ENCODE measurements at regions not wholly inside any gene's neighbourhood (a gene's known extent, or its start where the extent isn't known, plus 50 kb on each side); places are given as distances from the start of the nearest gene placed in this dataset.

GRCh38 chr4:104964410-104965175, 182.1 kb upstream of the TET2 start:
- DNase-seq (ENCODE audit: low spot score): no peak

DNA sequence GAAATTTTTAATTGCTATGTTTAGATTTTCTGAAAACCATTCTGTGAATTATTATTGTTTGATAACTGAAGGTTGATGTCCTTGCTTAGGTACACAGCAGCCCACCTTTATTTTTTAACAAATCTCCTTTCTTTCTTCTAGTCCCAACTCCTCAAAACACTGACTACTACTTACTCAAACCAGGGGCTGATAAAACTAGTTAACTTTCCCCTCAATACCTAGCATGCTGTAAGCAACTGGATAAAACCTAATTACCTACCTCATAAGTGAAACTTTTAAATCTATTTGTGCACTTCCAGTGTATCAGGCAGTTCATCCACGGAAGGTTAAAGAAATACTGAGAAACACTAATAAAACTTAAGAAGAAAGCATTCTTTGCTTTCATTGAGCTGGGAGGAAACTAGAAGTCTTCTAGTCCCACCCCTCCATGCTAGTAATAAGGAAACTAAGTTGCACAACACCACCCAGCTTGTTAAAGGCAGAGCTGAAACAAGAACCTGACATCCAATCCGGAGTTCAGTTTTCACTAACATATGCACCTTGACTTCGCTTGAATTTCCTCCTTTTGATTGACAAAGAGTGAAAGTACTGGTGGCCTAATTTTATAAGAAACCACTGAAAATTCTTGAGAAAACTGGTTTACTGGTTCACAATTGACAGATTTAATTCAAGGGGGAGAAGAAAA, 180.2 kb upstream of the TET2 start:
- DNase-seq (ENCODE audit: low spot score): no peak

DNA sequence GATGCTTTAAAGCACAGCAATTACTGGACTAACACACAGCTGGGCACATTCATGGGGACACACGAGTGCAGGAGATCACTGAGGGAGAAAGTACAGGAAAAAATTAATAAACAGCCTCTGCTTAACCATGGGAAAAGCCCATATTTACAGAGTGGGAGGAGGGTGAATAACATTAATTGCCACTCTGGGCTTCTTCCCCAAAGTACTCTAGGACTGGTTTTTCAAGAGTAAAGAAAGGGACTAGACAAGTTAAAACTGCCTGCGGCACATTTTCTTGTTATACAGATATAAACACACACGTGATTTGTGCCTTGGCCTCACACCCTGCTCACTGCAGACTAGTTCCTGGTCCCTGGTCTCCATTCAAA, 179.7 kb upstream of the TET2 start:
- DNase-seq (ENCODE audit: low spot score): no peak

DNA sequence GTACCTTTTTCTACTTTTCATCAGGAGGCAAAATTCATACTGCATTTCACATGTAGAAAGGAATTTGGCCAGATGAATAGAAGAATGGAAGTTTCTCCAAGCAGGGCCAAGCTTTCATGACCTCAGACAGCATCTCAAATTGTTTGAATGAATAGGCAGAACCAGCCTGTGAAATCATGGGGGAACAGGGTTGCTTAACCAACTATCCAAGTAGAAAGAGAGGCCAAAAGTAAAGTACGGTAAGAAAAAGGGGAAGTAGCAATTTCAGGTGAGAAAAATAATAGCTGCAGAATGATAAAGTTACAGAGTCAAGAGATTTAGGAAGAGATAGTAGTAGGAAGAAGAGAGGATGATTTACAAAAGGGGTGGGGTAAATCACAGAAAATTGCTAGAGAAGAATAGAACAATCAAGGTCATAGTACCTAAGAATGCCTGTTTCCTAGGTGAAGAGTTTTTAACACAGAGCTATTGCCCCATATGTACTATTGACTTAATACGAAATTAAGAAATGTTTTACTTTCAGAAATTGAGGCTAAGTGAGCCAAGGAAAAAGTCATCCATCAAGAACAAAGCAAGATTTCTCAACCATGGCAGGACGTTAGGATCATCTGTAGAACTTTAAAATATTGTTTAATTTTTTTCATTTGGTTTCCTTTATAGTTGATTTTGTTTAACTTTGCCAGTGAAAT, 177.1 kb upstream of the TET2 start:
- DNase-seq (ENCODE audit: low spot score): no peak

- DNase-seq (ENCODE audit: low spot score): no peak
Measured at GRCh38 chr4:104971462-104971861, 175.2 kb upstream of the TET2 start.

DNA sequence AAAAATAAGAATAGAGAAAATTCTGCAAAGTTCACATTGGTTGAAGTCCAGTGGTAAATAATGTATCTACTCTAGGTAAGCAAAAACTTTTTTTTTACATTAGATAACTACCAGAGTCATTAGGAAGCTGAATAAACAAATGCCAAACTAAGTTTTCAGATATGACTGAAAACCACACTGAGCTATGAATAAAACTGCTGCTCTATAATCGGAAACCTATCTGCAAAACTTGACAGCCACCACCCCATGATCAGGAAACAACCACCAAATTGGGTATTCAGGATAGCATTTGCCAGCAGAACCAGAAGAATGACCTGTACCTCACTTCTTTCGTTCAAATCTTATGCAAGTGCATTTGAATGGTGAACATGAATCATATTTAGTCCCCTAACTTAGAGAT, 173.0 kb upstream of the TET2 start:
- no peak for DNase-seq (ENCODE audit: low spot score)

GRCh38 chr4:104975617-104976016, 171.1 kb upstream of the TET2 start:
- DNase-seq (ENCODE audit: low spot score): no peak

- DNase-seq (ENCODE audit: low spot score): no peak
Measured at GRCh38 chr4:104976262-104976661, 170.4 kb upstream of the TET2 start.

- no peak for DNase-seq (ENCODE audit: low spot score)
Measured at GRCh38 chr4:104979083-104979760, 167.5 kb upstream of the TET2 start.

DNA sequence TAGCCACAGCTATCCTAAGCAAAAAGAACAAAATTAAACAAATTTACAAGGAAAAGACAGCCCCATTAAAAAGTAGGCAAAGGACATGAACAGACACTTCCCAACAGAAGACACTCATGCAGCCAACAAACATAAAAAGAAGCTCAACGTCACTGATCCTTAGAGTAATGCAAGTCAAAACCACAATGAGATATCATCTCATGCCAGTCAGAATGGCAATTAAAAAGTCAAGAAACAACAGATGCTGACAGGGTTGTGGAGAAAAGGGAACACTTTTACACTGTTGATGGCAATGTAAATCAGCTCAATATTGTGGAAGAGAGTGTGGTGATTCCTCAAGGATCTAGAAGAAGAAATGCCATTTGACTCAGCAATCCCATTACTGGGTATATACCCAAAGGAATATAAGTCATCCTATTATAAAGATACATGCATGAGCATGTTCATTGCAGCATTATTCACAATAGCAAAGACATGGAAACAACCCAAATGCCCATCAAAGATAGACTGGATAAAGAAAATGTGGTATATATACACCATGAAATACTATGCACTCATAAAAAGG, 163.0 kb upstream of the TET2 start:
- DNase-seq (ENCODE audit: low spot score): no peak

DNA sequence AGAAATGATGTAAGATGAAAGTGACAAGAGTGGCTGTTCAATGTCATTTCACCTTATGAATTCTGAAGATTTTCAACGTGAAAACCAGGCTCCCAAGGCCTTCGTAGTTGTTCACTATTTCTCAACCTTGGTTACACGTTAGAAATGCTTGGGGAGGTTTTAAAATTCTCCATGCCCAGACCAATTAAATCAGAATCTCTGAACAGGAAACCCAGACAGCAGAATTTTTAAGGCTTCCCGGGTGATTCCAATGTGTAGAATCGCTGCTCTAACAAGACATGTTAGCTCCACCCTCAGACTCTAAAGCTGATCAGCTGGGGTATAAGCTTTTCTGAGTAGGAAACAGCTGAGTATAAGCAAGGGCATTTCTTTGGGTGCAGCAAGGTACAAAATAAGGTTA, 160.4 kb upstream of the TET2 start:
- DNase-seq (ENCODE audit: low spot score): no peak

DNA sequence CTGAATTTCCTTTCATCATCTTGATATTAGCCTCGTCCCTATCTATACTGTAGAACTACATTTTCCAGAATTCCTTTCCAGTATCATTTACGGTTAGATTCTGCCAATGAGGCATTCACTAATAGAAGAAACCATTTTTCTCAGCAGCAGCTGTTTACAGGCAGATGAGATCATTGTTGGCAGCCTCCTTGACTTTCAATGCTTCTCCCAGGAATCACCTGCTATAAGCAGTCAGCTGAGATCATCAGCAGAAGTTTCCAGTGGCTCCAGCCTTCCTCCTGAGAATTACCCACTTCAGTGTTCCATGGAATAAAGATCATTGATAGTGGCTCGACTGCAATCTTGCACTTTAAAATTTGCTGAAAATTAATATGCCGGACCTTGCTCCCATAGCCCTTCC, 157.3 kb upstream of the TET2 start:
- DNase-seq (ENCODE audit: low spot score): peak; percentile 9

DNA sequence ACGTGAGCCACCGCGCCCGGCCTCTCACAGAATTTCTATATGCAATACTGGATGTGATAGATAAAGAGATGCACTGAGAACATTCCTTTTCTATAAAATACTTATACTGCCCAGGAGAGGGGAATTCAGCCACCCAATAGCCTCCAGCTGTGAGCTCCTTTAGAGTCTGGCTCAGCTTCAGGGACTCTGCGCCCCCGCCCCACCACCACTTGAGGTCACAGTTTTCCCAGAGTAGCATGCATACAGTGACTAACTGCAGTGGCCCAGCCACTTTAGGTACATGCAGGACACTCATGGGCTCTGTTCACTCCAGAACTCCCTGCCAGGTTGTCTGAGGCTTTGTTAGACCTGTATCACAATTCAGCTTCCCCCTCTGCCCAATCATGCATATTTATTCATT, 144.4 kb upstream of the TET2 start:
- DNase-seq (ENCODE audit: low spot score): no peak

DNA sequence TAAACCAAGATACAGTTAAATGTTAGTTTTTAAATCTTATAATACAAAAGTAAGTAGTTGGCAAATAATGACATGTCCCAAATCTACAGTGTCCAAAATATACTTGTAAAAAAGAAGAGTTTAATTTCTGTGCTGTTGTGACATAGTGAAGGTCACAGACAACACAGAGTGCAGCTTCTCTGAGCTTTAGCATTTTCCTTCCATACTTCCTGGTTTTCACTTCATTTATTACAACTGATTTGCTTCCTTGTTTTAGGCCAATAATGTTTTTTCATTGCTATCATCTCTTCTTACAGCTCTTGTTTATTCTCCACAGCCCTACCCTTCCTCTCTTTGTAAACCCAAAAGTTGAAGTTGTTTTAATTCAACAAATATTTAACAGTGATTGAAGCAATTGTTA, 132.4 kb upstream of the TET2 start:
- no peak for DNase-seq (ENCODE audit: low spot score)

DNA sequence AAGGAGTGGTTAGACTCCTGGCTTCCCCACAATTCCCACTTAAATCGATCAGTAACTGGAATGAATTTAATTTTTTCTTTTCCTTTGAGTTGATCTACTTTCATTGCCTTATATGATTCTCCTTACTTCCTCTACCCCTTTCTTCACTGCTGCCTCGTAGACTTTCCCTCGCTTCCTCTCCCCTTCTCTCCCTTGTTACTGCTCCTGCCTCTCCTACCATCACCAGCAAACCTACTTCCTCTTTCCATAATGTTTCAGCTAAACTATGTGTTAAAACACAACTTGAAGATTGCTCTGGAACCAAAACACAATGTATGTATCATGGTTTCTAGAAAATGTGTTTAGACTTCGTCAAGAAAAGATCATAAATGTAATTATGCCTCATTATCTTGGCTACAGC, 132.0 kb upstream of the TET2 start:
- no peak for DNase-seq (ENCODE audit: low spot score)

DNA sequence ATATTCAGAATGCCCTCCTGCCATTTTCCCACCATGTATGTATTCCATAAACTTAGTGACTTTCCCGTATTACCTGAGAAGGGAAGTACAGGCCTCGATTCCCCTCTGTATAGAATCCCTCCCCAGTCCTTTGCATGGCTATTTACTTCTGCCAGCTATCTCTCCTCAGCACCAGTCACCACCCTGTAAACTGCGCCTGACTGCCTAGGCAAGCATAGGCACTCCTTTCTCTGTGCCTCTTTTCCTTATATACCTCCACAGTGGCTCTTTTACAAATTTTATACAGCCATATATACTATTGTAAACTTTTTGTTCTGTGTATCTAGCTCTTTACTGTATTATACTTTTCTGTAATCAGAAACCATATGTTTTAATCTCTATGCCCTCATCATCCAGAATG, 130.9 kb upstream of the TET2 start:
- no peak for DNase-seq (ENCODE audit: low spot score)

- DNase-seq (ENCODE audit: low spot score): no peak
Measured at GRCh38 chr4:105022811-105023667, 123.6 kb upstream of the TET2 start.

GRCh38 chr4:105023668-105024055, 123.0 kb upstream of the TET2 start:
- DNase-seq (ENCODE audit: low spot score): no peak

- DNase-seq (ENCODE audit: low spot score): no peak
Measured at GRCh38 chr4:105025263-105026017, 121.2 kb upstream of the TET2 start.

GRCh38 chr4:105036991-105037390, 109.7 kb upstream of the TET2 start:
- DNase-seq (ENCODE audit: low spot score): no peak

DNA sequence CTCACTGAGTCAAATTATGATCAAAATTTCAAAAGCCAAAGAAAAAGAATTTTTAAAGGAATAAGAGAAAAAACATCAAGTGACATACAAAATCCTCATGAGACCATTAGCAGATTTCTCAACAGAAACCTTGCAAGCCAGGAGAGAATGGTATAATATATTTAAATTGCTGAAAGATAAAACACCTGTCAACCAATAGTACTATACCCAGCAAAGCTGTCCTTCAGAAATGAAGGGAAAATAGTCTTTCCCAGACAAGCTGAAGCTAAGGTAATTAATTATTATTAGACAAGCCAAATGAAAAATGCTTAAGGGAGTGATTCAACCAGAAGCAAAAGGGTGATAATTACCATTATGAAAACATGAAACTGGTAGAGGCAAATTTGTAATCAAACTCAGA, 104.2 kb upstream of the TET2 start:
- no peak for DNase-seq (ENCODE audit: low spot score)
